A549 (cell line): ENCODE measurements at regions not wholly inside any gene's neighbourhood (a gene's known extent, or its start where the extent isn't known, plus 50 kb on each side); places are given as distances from the start of the nearest gene placed in this dataset.
"Not testable (repeated sequence)": the region's sequence is repeated elsewhere in the genome, so short reads cannot be mapped to it uniquely, and the experiment has no call there.

ENCODE experiments used
- ATAC-seq, 2 experiments: fragments of 200-7000 bp in 1 of 2; fragments of >200 bp in 1 of 2; cut with Nextera tagmentation in 1 of 2; cut with Tn5 transposase in 1 of 2; 3 replicates each; pipeline versions ENCODE4 v1.8.0 to v1.9.1; 2018 to 2020; ENCODE audit warnings: mild to moderate bottlenecking in 1 of 2, moderate library complexity in 1 of 2
- CTCF ChIA-PET: fragments of 300-600 bp; sonication (Branson Sonifier 250); formaldehyde crosslinking; extraction: SDS; loops from one replicate; lab custom pipeline; 2021; ENCODE audit warnings: antibody characterized with exemption, inconsistent platforms; lab: Yijun Ruan, JAX
- POLR2A ChIA-PET: fragments of 350-600 bp; formaldehyde crosslinking; extraction: SDS; loops from one replicate; lab custom pipeline; 2021; ENCODE audit warnings: antibody characterized with exemption, inconsistent platforms; lab: Yijun Ruan, JAX
- DNase-seq, 2 experiments: peaks; one replicate each; pipeline versions ENCODE4 v3.0.0 to v3.0.0-alpha.2; 2011 to 2016; ENCODE audit warnings: low read depth in 1 of 2, low spot score in 1 of 2
- FAIRE-seq: peaks from 2 replicates; lab custom pipeline; 2011; peaks lifted over from hg19 to GRCh38; lab: Jason Lieb, UNC
- H3K27ac ChIP-seq, 2 experiments: fragments of >200 bp; sonication (Bioruptor Twin); formaldehyde crosslinking; 3 replicates each; pipeline ENCODE4 v1.5.1; 2016 to 2017
- H3K4me1 ChIP-seq: fragments of >200 bp; sonication (Bioruptor Twin); formaldehyde crosslinking; 3 replicates; pipeline ENCODE4 v1.6.1; 2016
- H3K4me2 ChIP-seq: fragments of >200 bp; sonication (Bioruptor Twin); formaldehyde crosslinking; 3 replicates; pipeline ENCODE4 v1.6.1; 2016
- H3K4me3 ChIP-seq: fragments of >200 bp; sonication (Bioruptor Twin); formaldehyde crosslinking; 3 replicates; pipeline ENCODE4 v1.5.1; 2016
- H3K9me3 ChIP-seq: fragments of >200 bp; sonication (Bioruptor Twin); formaldehyde crosslinking; 3 replicates; pipeline ENCODE4 v1.6.1; 2016
- BCL3 ChIP-seq: fragments of >200 bp; sonication (Bioruptor Twin); formaldehyde crosslinking; IDR thresholded peaks from 3 replicates; pipeline ENCODE4 v1.6.1; 2016
- BHLHE40 ChIP-seq: IDR thresholded peaks from 2 replicates; pipeline ENCODE4 v1.6.1; 2012; ENCODE audit warnings: low read depth, low read length, inconsistent platforms
- CEBPB ChIP-seq, 2 experiments: fragments of >200 bp in 1 of 2; sonication (Bioruptor Twin) in 1 of 2; formaldehyde crosslinking in 1 of 2; IDR thresholded peaks; 2 replicates each; pipeline ENCODE4 v1.6.1; 2012 to 2016
- CHD4 ChIP-seq: fragments of 200-600 bp; sonication (generic); IDR thresholded peaks from 2 replicates; pipeline ENCODE4 v1.6.1; 2016; ENCODE audit warnings: antibody characterized with exemption, mild to moderate bottlenecking, borderline replicate concordance
- EP300 ChIP-seq, 2 experiments: fragments of >200 bp; sonication (Bioruptor Twin); formaldehyde crosslinking; IDR thresholded peaks; 2 replicates in 1 of 2; 3 replicates in 1 of 2; pipeline ENCODE4 v1.6.1; 2016 to 2017
- FOSL2 ChIP-seq, 2 experiments: fragments of 450-650 bp in 1 of 2; fragments of >200 bp in 1 of 2; sonication (Bioruptor Twin) in 1 of 2; formaldehyde crosslinking; IDR thresholded peaks; 2 replicates each; pipeline versions ENCODE4 v1.5.0 to v1.6.1; 2016 to 2020; ENCODE audit warnings: mild to moderate bottlenecking in 1 of 2, moderate library complexity in 1 of 2
- GATA3 ChIP-seq: IDR thresholded peaks from 2 replicates; pipeline ENCODE4 v1.6.1; 2012; ENCODE audit warnings: borderline replicate concordance
- HES2 ChIP-seq: fragments of >200 bp; sonication (Bioruptor Twin); formaldehyde crosslinking; IDR thresholded peaks from 2 replicates; pipeline ENCODE4 v1.6.1; 2016
- HOXA7 ChIP-seq: fragments of 250-450 bp; sonication (Bioruptor Pico); IDR thresholded peaks from 2 replicates; pipeline ENCODE4 v1.5.0; 2020; ENCODE audit warnings: mild to moderate bottlenecking, moderate library complexity
- HOXB13 ChIP-seq: fragments of 250-450 bp; sonication (Bioruptor Pico); IDR thresholded peaks from 2 replicates; pipeline ENCODE4 v1.5.0; 2020; ENCODE audit warnings: low read depth, mild to moderate bottlenecking, moderate library complexity
- JUN ChIP-seq, 2 experiments: fragments of >200 bp; sonication (Bioruptor Twin); formaldehyde crosslinking; IDR thresholded peaks; 2 replicates in 1 of 2; 3 replicates in 1 of 2; pipeline ENCODE4 v1.6.1; 2016 to 2017
- JUNB ChIP-seq: fragments of >200 bp; sonication (Bioruptor Twin); formaldehyde crosslinking; IDR thresholded peaks from 2 replicates; pipeline ENCODE4 v1.6.1; 2016
- NPAS2 ChIP-seq: fragments of 250-450 bp; sonication (Bioruptor Pico); IDR thresholded peaks from 2 replicates; pipeline ENCODE4 v1.8.0; 2022; ENCODE audit warnings: mild to moderate bottlenecking, moderate library complexity, borderline replicate concordance
- NR3C1 ChIP-seq: fragments of >200 bp; sonication (Bioruptor Twin); formaldehyde crosslinking; IDR thresholded peaks from 3 replicates; pipeline ENCODE4 v1.6.1; 2017
- SMC3 ChIP-seq: fragments of >200 bp; sonication (Bioruptor Twin); formaldehyde crosslinking; IDR thresholded peaks from 3 replicates; pipeline ENCODE4 v1.6.1; 2018; ENCODE audit warnings: inconsistent platforms
- SREBF2 ChIP-seq: fragments of 450-650 bp; IDR thresholded peaks from 2 replicates; pipeline ENCODE4 v1.6.1; 2014; ENCODE audit warnings: mild to moderate bottlenecking, moderate library complexity
- TP53 ChIP-seq: fragments of 250-450 bp; sonication (Bioruptor Pico); IDR thresholded peaks from 2 replicates; pipeline ENCODE4 v1.5.0; 2021; ENCODE audit warnings: mild to moderate bottlenecking, moderate library complexity
- ZC3H11A ChIP-seq: fragments of 450-650 bp; IDR thresholded peaks from 2 replicates; pipeline ENCODE4 v1.6.1; 2014; ENCODE audit warnings: antibody characterized with exemption, mild to moderate bottlenecking
- WGBS: methylation state at CpG from one replicate; pipeline ENCODE4 v1.1.6; 2017; ENCODE audit errors: missing lambda C conversion rate; 5-methylcytosine and 5-hydroxymethylcytosine counted together
- TF ChIP-seq, protein P1 (sequence below): IDR thresholded peaks from 2 replicates; pipeline ENCODE4 v1.6.1; 2012
- TF ChIP-seq, protein P2 (sequence below): IDR thresholded peaks from 2 replicates; pipeline ENCODE4 v1.6.1; 2012; ENCODE audit warnings: low read depth, borderline replicate concordance
- TF ChIP-seq, protein P3 (sequence below): fragments of 450-650 bp; IDR thresholded peaks from 2 replicates; pipeline ENCODE4 v1.6.1; 2014; ENCODE audit warnings: antibody characterized with exemption

DNA sequence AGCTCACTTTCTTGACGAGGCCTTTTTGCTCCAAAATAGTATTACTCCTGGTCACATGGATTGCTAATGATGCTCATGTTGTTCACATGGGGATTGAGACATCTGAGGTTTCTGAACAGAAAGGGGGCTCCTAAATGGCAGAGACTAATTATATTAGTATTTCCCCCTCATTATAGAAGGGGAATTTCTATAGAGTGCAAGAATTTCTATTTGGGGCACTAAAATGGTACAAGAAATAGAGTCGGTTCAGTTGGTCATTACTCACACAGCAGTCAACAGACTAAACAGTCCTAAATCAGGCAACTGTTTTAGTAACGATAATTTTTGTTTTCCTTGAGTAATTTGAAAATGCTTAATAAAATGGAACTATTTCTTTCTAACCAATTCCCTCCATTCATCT is 108.9 kb downstream of the DACT1 start:
- POLR2A ChIA-PET = interaction anchor here (1.2 kb wide), 1 partner anchor 110 kb away, joined by 7 read pairs; the partner anchor contains the start of gene DACT1
- Histone ChIP-seq H3K4me2 (peak overlapping the region; percentile 67), H3K9me3 (no peaks in the 10 kb centered on the region), H3K4me3 (no peak overlapping the region), H3K27ac (peak overlapping the region; percentile 47 to 67; a peak in 5 of 6 replicates), H3K4me1 (peaks cover 56% of the 10 kb centered on the region)
- FAIRE-seq (no peak), DNase-seq (no peak), ATAC-seq (peak in 1 of 2 experiments; percentile 16; a peak in 1 of 6 replicates)
- CTCF ChIA-PET = interaction anchor here (0.7 kb wide), 1 partner anchor 9 kb away, joined by 3 read pairs; no protein-coding TSS in a partner anchor
- TF ChIP-seq HOXA7 (CRISPR knock-in tag) (no peak), ZC3H11A (no peak), SREBF2 (no peak), HES2 (no peak), JUNB (no peak), BCL3 (no peak), SMC3 (no peak)
- whole genome bisulfite sequencing = 64% methylated on average over 3 of the region's 3 CpGs

- peaks cover 57% of the 10 kb centered on the region for H3K4me1 ChIP-seq
- CTCF ChIA-PET = no interaction called here
- POLR2A ChIA-PET = interaction anchor here (0.6 kb wide), 1 partner anchor 81 kb away, joined by 3 read pairs; no protein-coding TSS in a partner anchor
- H3K4me2 ChIP-seq = peak overlapping the region; percentile 67
- TF ChIP-seq JUNB (peak; percentile 88), NPAS2 (CRISPR knock-in tag) (no peak), EP300 (IDR thresholded peaks at IDR 0.05) (peak; percentile 67 to 74; a peak in 3 of 5 replicates), JUN (IDR thresholded peaks at IDR 0.05) (peak; percentile 81 to 82; a peak in 4 of 5 replicates), FOSL2 (IDR thresholded peaks at IDR 0.05) (peak; percentile 71; the same call in 1 of the 2 replicates), FOSL2 (CRISPR knock-in tag; IDR thresholded peaks at IDR 0.05) (0 out of 2 replicates have a peak, but pooled peaks have one; percentile 20), BHLHE40 (no peak), HOXB13 (no peak), TP53 (CRISPR knock-in tag) (no peak), NR3C1 (no peak), HES2 (peak; percentile 99), CEBPB (IDR thresholded peaks at IDR 0.05) (peak; percentile 99 to 100), GATA3 (peak; percentile 47), BCL3 (peak; percentile 92; the same call in 2 of the 3 replicates), CHD4 (no peak), SMC3 (peak; percentile 27; the same call in 1 of the 3 replicates)
- TF ChIP-seq, protein P1, sequence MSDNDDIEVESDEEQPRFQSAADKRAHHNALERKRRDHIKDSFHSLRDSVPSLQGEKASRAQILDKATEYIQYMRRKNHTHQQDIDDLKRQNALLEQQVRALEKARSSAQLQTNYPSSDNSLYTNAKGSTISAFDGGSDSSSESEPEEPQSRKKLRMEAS = peak; percentile 42; the same call in 1 of the 2 replicates
- TF ChIP-seq, protein P2, sequence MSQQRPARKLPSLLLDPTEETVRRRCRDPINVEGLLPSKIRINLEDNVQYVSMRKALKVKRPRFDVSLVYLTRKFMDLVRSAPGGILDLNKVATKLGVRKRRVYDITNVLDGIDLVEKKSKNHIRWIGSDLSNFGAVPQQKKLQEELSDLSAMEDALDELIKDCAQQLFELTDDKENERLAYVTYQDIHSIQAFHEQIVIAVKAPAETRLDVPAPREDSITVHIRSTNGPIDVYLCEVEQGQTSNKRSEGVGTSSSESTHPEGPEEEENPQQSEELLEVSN = no peak
- TF ChIP-seq, protein P3, sequence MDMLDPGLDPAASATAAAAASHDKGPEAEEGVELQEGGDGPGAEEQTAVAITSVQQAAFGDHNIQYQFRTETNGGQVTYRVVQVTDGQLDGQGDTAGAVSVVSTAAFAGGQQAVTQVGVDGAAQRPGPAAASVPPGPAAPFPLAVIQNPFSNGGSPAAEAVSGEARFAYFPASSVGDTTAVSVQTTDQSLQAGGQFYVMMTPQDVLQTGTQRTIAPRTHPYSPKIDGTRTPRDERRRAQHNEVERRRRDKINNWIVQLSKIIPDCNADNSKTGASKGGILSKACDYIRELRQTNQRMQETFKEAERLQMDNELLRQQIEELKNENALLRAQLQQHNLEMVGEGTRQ = no peak
- TF ChIP-seq, all 56 proteins: peak for 10
- no peak for FAIRE-seq
- peak overlapping the region; percentile 47 to 67; a peak in 5 of 6 replicates for H3K27ac ChIP-seq
- ATAC-seq = peak; percentile 43 to 45
- 48% methylated on average over 7 of the region's 7 CpGs for WGBS
- DNase-seq = peak in 1 of 2 experiments; percentile 64
- no peaks in the 10 kb centered on the region for H3K9me3 ChIP-seq
- no peak overlapping the region for H3K4me3 ChIP-seq
Measured at GRCh38 chr14:58747181-58747580, 109.4 kb downstream of the DACT1 start.

GRCh38 chr14:58748251-58748650 is 110.5 kb downstream of the DACT1 start:
- H3K9me3 ChIP-seq, DNase-seq, POLR2A ChIA-PET, ATAC-seq, H3K4me3 ChIP-seq, H3K27ac ChIP-seq, FAIRE-seq: not testable (repeated sequence)
- Histone ChIP-seq H3K4me2 (peak overlapping the region; percentile 67), H3K4me1 (peaks cover 66% of the 10 kb centered on the region)
- CTCF ChIA-PET = interaction anchor here (0.9 kb wide), 1 partner anchor 35 kb away, joined by 3 read pairs; no protein-coding TSS in a partner anchor
- 93% methylated on average over 8 of the region's 8 CpGs for WGBS
